OCI-M2 (cell line): ENCODE measurements at regions not wholly inside any gene's neighbourhood (a gene's known extent, or its start where the extent isn't known, plus 50 kb on each side); places are given as distances from the start of the nearest gene placed in this dataset.

Experiments
- DNase-seq: peaks from one replicate; lab custom pipeline; 2025; ENCODE audit not compliant: unreplicated experiment; lab: John Stamatoyannopoulos, UW

- DNase-seq, result no peak
These were observed 66.4 kb upstream of the SORCS1 start for GRCh38 chr10:107230887-107231286.

DNA sequence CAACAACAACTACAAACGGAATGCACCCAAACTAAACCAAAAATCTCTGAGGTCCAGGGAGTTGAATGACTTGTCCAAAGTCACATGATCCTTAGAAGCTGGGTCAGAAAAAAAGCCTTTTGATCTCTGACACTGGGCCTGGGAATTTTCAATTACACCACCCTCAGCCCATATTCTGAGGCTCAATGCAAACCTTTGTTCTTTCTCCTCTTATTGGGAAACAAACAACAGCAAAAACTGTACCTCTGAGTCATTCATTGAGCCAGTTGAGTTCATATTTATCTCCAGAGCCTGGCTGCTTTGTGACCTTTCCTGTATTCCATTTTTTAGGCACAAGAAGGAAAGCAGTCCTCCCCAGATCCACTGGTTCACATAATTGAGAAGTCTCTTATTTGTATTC lies 51.2 kb upstream of the SORCS1 start:
- no peak for DNase-seq
